GM23248 (cell line): ENCODE measurements at regions not wholly inside any gene's neighbourhood (a gene's known extent, or its start where the extent isn't known, plus 50 kb on each side); places are given as distances from the start of the nearest gene placed in this dataset.

Experiments
- DNase-seq: peaks from one replicate; pipeline ENCODE4 v3.0.0-alpha.2; 2015
- H2AFZ ChIP-seq: fragments of 200-600 bp; sonication (generic); 2 replicates; pipeline ENCODE4 v1.6.1; 2016; ENCODE audit warnings: antibody characterized with exemption
- H3F3A ChIP-seq: fragments of 200-600 bp; sonication (generic); 2 replicates; pipeline ENCODE4 v1.6.1; 2016; ENCODE audit warnings: mild to moderate bottlenecking, antibody characterized with exemption, mixed run types; ENCODE audit not compliant: insufficient read depth
- H3K27ac ChIP-seq: fragments of 200-600 bp; sonication (generic); 2 replicates; pipeline ENCODE4 v1.5.1; 2016; ENCODE audit warnings: mild to moderate bottlenecking
- H3K27me3 ChIP-seq: fragments of 200-600 bp; sonication (generic); replicated peaks from 2 replicates; pipeline ENCODE4 v1.6.1; 2016; ENCODE audit warnings: mild to moderate bottlenecking; ENCODE audit not compliant: insufficient read depth
- H3K36me3 ChIP-seq: fragments of 200-600 bp; sonication (generic); 2 replicates; pipeline ENCODE4 v1.6.1; 2016; ENCODE audit warnings: low read depth, mild to moderate bottlenecking
- H3K4me1 ChIP-seq: fragments of 200-600 bp; sonication (generic); 2 replicates; pipeline ENCODE4 v1.6.1; 2016; ENCODE audit warnings: mild to moderate bottlenecking; ENCODE audit not compliant: insufficient read depth
- H3K4me2 ChIP-seq: fragments of 200-600 bp; sonication (generic); one replicate; pipeline ENCODE4 v1.6.1; 2016; ENCODE audit warnings: mild to moderate bottlenecking; ENCODE audit not compliant: unreplicated experiment
- H3K4me3 ChIP-seq: fragments of 200-600 bp; sonication (generic); 2 replicates; pipeline ENCODE4 v1.5.1; 2016; ENCODE audit warnings: mild to moderate bottlenecking
- H3K79me2 ChIP-seq: fragments of 200-600 bp; sonication (generic); 2 replicates; pipeline ENCODE4 v1.6.1; 2016; ENCODE audit warnings: mild to moderate bottlenecking; ENCODE audit not compliant: insufficient read depth
- H3K9ac ChIP-seq: fragments of 200-600 bp; sonication (generic); 2 replicates; pipeline ENCODE4 v1.6.1; 2016; ENCODE audit warnings: mild to moderate bottlenecking
- H3K9me2 ChIP-seq: fragments of 200-600 bp; sonication (generic); 2 replicates; pipeline ENCODE4 v1.6.1; 2016; ENCODE audit warnings: mixed run types, mild to moderate bottlenecking, moderate library complexity; ENCODE audit not compliant: insufficient read depth
- H3K9me3 ChIP-seq: fragments of 200-600 bp; sonication (generic); one replicate; pipeline ENCODE4 v1.6.1; 2017; ENCODE audit warnings: low read depth
- H4K20me1 ChIP-seq: fragments of 200-600 bp; sonication (generic); 2 replicates; pipeline ENCODE4 v1.6.0; 2016; ENCODE audit not compliant: insufficient read depth
- EZH2 ChIP-seq: fragments of 200-600 bp; sonication (generic); IDR thresholded peaks from 2 replicates; pipeline ENCODE4 v1.6.1; 2018; ENCODE audit warnings: antibody characterized with exemption, mild to moderate bottlenecking; ENCODE audit not compliant: insufficient read depth, poor library complexity, severe bottlenecking
- EZH2phosphoT487 ChIP-seq: fragments of 200-600 bp; sonication (generic); IDR thresholded peaks from 2 replicates; pipeline ENCODE4 v1.6.1; 2018; ENCODE audit warnings: antibody characterized with exemption, moderate library complexity, mild to moderate bottlenecking, low read depth; ENCODE audit not compliant: insufficient read depth
- WGBS, 2 experiments: methylation state at CpG; one replicate each; pipeline ENCODE4 v1.1.6; 2015 to 2017; ENCODE audit warnings: low lambda C conversion rate in 2 of 2, low coverage in 1 of 2; ENCODE audit errors: missing lambda C conversion rate in 2 of 2; 5-methylcytosine and 5-hydroxymethylcytosine counted together
- in situ Hi-C: fragments of 300-500 bp; cut with MboI; formaldehyde crosslinking; loops from 2 replicates; pipeline ENCODE4 v1.15.0; 2020

DNA sequence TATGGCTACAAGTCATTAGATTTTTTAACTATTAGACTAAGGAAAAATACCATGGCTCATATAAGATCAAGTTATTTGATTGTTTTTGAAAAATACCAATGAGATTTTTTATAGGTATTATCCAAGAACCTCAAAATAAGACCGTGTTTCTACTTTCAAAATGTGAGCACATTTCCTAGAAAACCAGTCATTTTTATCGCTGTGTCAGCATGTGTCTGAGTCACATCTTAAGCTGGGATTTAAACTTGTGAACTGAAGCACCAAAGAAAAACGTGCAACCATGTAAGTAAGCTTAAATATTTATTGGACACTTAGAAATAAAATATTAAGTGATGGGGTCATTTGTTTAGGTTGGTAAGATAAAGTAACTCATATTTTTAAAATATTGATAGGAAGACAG lies 1676.0 kb upstream of the NUDT12 start:
- H4K20me1 ChIP-seq: no peaks in the 10 kb centered on the region
- H3K79me2 ChIP-seq: no peaks in the 10 kb centered on the region
- no peak overlapping the region for H3K4me3 ChIP-seq
- no peak for DNase-seq
- no peaks in the 10 kb centered on the region for H3K4me1 ChIP-seq
- no peaks in the 10 kb centered on the region for H3K9me2 ChIP-seq
- no peak overlapping the region for H3K9ac ChIP-seq
- no peaks in the 10 kb centered on the region for H3K36me3 ChIP-seq
- WGBS, 2 experiments: 8 to 19% methylated on average over 3 of the region's 3 CpGs
- no peak overlapping the region for H3K27ac ChIP-seq
- in situ Hi-C loops: no loop called here
- no peaks in the 10 kb centered on the region for H3K27me3 ChIP-seq
- no peak overlapping the region for H3K4me2 ChIP-seq
- TF ChIP-seq EZH2 (no peak), EZH2phosphoT487 (no peak)
- H3F3A ChIP-seq: no peaks in the 10 kb centered on the region
- H3K9me3 ChIP-seq: no peaks in the 10 kb centered on the region
- H2AFZ ChIP-seq: no peak overlapping the region

- Histone ChIP-seq H3K4me1 (no peaks in the 10 kb centered on the region), H3K27me3 (no peaks in the 10 kb centered on the region), H2AFZ (no peak overlapping the region), H3K9me2 (no peaks in the 10 kb centered on the region), H3K27ac (no peak overlapping the region), H3K36me3 (no peaks in the 10 kb centered on the region), H3K4me2 (no peak overlapping the region), H3F3A (no peaks in the 10 kb centered on the region), H3K79me2 (no peaks in the 10 kb centered on the region), H3K4me3 (no peak overlapping the region), H4K20me1 (no peaks in the 10 kb centered on the region), H3K9ac (no peak overlapping the region), H3K9me3 (peaks cover 6% of the 10 kb centered on the region)
- WGBS, 2 experiments: 10 to 14% methylated on average over 4 of the region's 4 CpGs
- TF ChIP-seq EZH2phosphoT487: no peak
- TF ChIP-seq EZH2: no peak
- in situ Hi-C loops: no loop called here
- no peak for DNase-seq
Observed at GRCh38 chr5:105230516-105231157, 1668.0 kb upstream of the NUDT12 start.

- WGBS, 2 experiments: 0 to 3% methylated on average over 1 of the region's 1 CpG
- Histone ChIP-seq H3K27me3 (no peaks in the 10 kb centered on the region), H3K79me2 (no peaks in the 10 kb centered on the region), H3K4me3 (no peak overlapping the region), H3K9me2 (peaks cover 3% of the 10 kb centered on the region; the same call in 1 of the 2 replicates), H3K9ac (no peak overlapping the region), H4K20me1 (no peaks in the 10 kb centered on the region), H3K9me3 (no peaks in the 10 kb centered on the region), H3K27ac (no peak overlapping the region), H3K4me1 (no peaks in the 10 kb centered on the region), H2AFZ (no peak overlapping the region), H3K4me2 (no peak overlapping the region), H3F3A (no peaks in the 10 kb centered on the region), H3K36me3 (no peaks in the 10 kb centered on the region)
- in situ Hi-C loops: no loop called here
- DNase-seq: no peak
- TF ChIP-seq EZH2 (no peak), EZH2phosphoT487 (no peak)
Observed at GRCh38 chr5:105218018-105218417, 1655.4 kb upstream of the NUDT12 start.

DNA sequence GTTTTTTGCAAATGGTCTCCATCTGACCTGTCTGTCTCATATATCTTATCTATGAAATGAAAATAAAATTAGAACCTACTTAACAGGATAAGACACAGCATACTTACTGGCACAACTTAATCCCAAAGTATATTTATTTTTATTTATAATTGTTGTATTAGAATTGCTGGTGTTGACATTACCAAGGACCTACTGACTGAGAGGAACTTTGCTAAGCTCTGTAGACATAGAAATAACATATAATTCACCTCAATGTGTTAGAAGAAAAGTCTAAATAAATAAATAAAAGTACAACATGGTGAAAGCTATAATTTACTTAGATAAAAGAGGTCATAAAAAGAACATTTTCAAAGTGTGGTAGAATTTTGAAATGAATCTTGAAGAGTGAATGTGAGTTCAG lies 1650.5 kb upstream of the NUDT12 start:
- no peaks in the 10 kb centered on the region for H3K4me1 ChIP-seq
- no peaks in the 10 kb centered on the region for H3K9me3 ChIP-seq
- TF ChIP-seq EZH2 (no peak), EZH2phosphoT487 (no peak)
- H3K4me3 ChIP-seq: no peak overlapping the region
- DNase-seq: no peak
- no peaks in the 10 kb centered on the region for H3K36me3 ChIP-seq
- no peaks in the 10 kb centered on the region for H3K27me3 ChIP-seq
- H3F3A ChIP-seq: no peaks in the 10 kb centered on the region
- no peaks in the 10 kb centered on the region for H3K79me2 ChIP-seq
- H4K20me1 ChIP-seq: no peaks in the 10 kb centered on the region
- no peak overlapping the region for H3K9ac ChIP-seq
- in situ Hi-C loops: no loop called here
- H2AFZ ChIP-seq: no peak overlapping the region
- H3K27ac ChIP-seq: no peak overlapping the region
- H3K4me2 ChIP-seq: no peak overlapping the region
- peaks cover 3% of the 10 kb centered on the region; the same call in 1 of the 2 replicates for H3K9me2 ChIP-seq

GRCh38 chr5:105207066-105207465 lies 1644.5 kb upstream of the NUDT12 start:
- WGBS, 2 experiments: 18 to 23% methylated on average over 2 of the region's 2 CpGs
- no peaks in the 10 kb centered on the region for H4K20me1 ChIP-seq
- H3K79me2 ChIP-seq: no peaks in the 10 kb centered on the region
- no peaks in the 10 kb centered on the region for H3K36me3 ChIP-seq
- TF ChIP-seq EZH2phosphoT487 (no peak), EZH2 (no peak)
- no peak overlapping the region for H3K9ac ChIP-seq
- DNase-seq: no peak
- no peak overlapping the region for H2AFZ ChIP-seq
- no peak overlapping the region for H3K27ac ChIP-seq
- H3F3A ChIP-seq: no peaks in the 10 kb centered on the region
- in situ Hi-C loops: no loop called here
- H3K4me3 ChIP-seq: no peak overlapping the region
- no peaks in the 10 kb centered on the region for H3K4me1 ChIP-seq
- H3K27me3 ChIP-seq: no peaks in the 10 kb centered on the region
- no peaks in the 10 kb centered on the region for H3K9me3 ChIP-seq
- H3K4me2 ChIP-seq: no peak overlapping the region
- no peaks in the 10 kb centered on the region for H3K9me2 ChIP-seq
